ENCODE measurements at regions not wholly inside any gene's neighbourhood (a gene's known extent, or its start where the extent isn't known, plus 50 kb on each side); places are given as distances from the start of the nearest gene placed in this dataset.

DNA sequence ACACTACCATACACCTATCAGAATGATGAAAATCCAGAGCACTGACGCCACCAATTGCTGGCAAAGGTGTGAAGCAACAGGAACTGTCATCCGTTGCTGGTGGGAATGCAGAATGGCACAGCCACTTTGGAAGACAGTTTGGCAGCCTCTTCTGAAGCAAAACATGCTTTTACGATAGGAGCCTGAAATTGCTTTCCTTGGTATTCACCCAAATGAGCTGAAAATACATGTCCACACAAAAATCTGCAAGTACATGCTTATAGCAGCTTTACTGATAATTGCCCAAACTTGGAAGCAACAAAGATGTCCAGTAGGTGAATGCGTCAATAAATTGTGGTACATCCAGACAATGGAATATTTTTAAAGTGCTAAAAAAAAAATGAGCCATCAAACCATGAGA, 322.8 kb upstream of the FAT1 start:
- 76 to 82% methylated on average over 4 of the region's 4 CpGs for WGBS, 2 donors
- DNase-seq (no peak), ATAC-seq (ENCODE audit: insufficient read depth, low FRiP score) (no peak)
- Histone ChIP-seq H3K27ac (ENCODE audit: low read depth in 1 of 2, low read length in 1 of 2) (no peak overlapping the region), H3K27me3 (ENCODE audit: control insufficient read depth in 3 of 3, insufficient read depth in 3 of 3, low read length in 2 of 3) (no peaks in the 10 kb centered on the region), H3K9ac (ENCODE audit: insufficient read depth in 1 of 2, low read length in 2 of 2) (no peak overlapping the region), H3K4me1 (ENCODE audit: control insufficient read depth in 5 of 5, insufficient read depth in 5 of 5, low read length in 5 of 5) (no peaks in the 10 kb centered on the region), H3K36me3 (ENCODE audit: control insufficient read depth in 4 of 4, insufficient read depth in 4 of 4, low read length in 4 of 4) (no peaks in the 10 kb centered on the region), H3K9me3 (ENCODE audit: control insufficient read depth in 4 of 4, insufficient read depth in 3 of 4, low read length in 3 of 4) (no peaks in the 10 kb centered on the region), H3K4me3 (no peak overlapping the region)
- TF ChIP-seq, protein P1, sequence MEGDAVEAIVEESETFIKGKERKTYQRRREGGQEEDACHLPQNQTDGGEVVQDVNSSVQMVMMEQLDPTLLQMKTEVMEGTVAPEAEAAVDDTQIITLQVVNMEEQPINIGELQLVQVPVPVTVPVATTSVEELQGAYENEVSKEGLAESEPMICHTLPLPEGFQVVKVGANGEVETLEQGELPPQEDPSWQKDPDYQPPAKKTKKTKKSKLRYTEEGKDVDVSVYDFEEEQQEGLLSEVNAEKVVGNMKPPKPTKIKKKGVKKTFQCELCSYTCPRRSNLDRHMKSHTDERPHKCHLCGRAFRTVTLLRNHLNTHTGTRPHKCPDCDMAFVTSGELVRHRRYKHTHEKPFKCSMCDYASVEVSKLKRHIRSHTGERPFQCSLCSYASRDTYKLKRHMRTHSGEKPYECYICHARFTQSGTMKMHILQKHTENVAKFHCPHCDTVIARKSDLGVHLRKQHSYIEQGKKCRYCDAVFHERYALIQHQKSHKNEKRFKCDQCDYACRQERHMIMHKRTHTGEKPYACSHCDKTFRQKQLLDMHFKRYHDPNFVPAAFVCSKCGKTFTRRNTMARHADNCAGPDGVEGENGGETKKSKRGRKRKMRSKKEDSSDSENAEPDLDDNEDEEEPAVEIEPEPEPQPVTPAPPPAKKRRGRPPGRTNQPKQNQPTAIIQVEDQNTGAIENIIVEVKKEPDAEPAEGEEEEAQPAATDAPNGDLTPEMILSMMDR (IDR thresholded peaks at IDR 0.05; ENCODE audit: control extremely low read depth, extremely low read depth): no peak

DNA sequence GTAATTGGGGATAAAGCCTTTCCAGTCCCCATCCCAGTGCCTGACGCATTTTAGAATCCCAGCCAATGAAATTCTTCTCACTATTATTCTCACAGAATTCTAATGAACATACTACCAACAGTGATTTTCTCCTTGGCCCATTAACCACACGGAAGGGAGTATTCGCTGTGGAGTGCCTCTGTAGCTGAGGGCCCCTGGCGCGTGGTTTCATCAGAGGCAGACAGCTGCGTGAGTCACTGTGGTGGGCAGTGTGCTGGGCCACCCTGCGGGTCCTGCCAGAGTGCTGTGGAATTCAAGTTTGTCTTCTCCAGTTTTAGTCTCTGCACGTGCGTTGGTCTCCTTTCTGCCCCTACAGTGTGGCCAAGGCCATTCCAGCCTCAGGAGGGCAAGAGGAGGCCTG, 335.4 kb upstream of the FAT1 start:
- no peak for DNase-seq
- Histone ChIP-seq H3K9ac (ENCODE audit: insufficient read depth in 1 of 2, low read length in 2 of 2) (no peak overlapping the region), H3K27ac (ENCODE audit: low read depth in 1 of 2, low read length in 1 of 2) (no peak overlapping the region), H3K36me3 (ENCODE audit: control insufficient read depth in 4 of 4, insufficient read depth in 4 of 4, low read length in 4 of 4) (no peaks in the 10 kb centered on the region), H3K4me1 (ENCODE audit: control insufficient read depth in 5 of 5, insufficient read depth in 5 of 5, low read length in 5 of 5) (no peaks in the 10 kb centered on the region), H3K4me3 (no peak overlapping the region), H3K27me3 (ENCODE audit: control insufficient read depth in 3 of 3, insufficient read depth in 3 of 3, low read length in 2 of 3) (no peaks in the 10 kb centered on the region), H3K9me3 (ENCODE audit: control insufficient read depth in 4 of 4, insufficient read depth in 3 of 4, low read length in 3 of 4) (peaks cover 0 to 5% (median 0%) of the 10 kb centered on the region in 4 donors)
- ATAC-seq (ENCODE audit: insufficient read depth, low FRiP score): no peak
- TF ChIP-seq, protein P1 (IDR thresholded peaks at IDR 0.05; ENCODE audit: control extremely low read depth, extremely low read depth): no peak
- WGBS, 2 donors: 92 to 94% methylated on average over 9 of the region's 9 CpGs

DNA sequence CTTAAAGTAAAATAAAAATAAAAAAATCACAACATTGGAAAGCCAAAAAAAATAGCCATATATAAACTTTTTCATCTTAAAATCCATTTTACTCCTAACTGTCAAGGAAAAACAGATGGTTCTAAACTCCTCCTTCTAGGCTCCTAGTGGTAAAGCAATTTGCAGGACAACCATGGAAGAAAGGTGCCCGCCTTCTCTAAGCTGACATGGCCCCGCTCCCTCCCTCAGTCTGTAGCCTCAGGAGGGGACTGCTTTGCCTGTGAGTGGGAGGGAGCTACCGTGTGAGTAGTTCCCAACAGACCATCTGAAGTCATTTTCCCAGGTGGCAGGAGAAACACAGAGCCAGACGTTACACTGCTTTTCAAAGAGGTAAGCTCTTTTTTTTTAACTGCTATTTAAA, 336.2 kb upstream of the FAT1 start:
- no peaks in the 10 kb centered on the region for H3K27me3 ChIP-seq (ENCODE audit: control insufficient read depth in 3 of 3, insufficient read depth in 3 of 3, low read length in 2 of 3)
- H3K36me3 ChIP-seq (ENCODE audit: control insufficient read depth in 4 of 4, insufficient read depth in 4 of 4, low read length in 4 of 4): no peaks in the 10 kb centered on the region
- no peak overlapping the region for H3K4me3 ChIP-seq
- TF ChIP-seq, protein P1 (IDR thresholded peaks at IDR 0.05; ENCODE audit: control extremely low read depth, extremely low read depth): no peak
- WGBS, 2 donors: 40 to 45% methylated on average over 4 of the region's 4 CpGs
- DNase-seq (no peak), ATAC-seq (ENCODE audit: insufficient read depth, low FRiP score) (no peak)
- H3K4me1 ChIP-seq (ENCODE audit: control insufficient read depth in 5 of 5, insufficient read depth in 5 of 5, low read length in 5 of 5): no peaks in the 10 kb centered on the region
- H3K27ac ChIP-seq (ENCODE audit: low read depth in 1 of 2, low read length in 1 of 2): no peak overlapping the region
- H3K9ac ChIP-seq (ENCODE audit: insufficient read depth in 1 of 2, low read length in 2 of 2): no peak overlapping the region
- H3K9me3 ChIP-seq (ENCODE audit: control insufficient read depth in 4 of 4, insufficient read depth in 3 of 4, low read length in 3 of 4): peaks cover 0 to 5% (median 0%) of the 10 kb centered on the region in 4 donors

DNA sequence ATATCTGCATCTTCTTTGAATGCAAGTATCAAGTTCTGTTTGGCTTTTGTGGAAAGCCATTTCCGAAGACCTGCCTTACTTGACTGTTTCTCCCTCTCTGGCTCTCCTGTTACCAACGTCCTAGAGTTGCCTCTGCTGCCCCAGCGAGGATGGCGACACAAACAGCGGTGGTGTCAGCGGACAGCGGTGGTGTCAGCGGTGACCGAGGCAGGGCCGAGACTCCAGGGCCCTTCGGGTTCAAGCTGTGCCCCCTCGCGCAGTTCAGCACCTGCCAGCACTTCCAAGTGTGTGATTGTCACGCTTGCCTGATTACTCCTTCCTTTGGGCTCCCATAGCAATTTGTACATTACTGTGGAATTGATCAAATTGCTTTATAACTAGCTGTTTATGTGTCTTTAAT, 336.9 kb upstream of the FAT1 start:
- TF ChIP-seq, protein P1 (IDR thresholded peaks at IDR 0.05; ENCODE audit: control extremely low read depth, extremely low read depth): no peak
- H3K36me3 ChIP-seq (ENCODE audit: control insufficient read depth in 4 of 4, insufficient read depth in 4 of 4, low read length in 4 of 4): no peaks in the 10 kb centered on the region
- no peaks in the 10 kb centered on the region for H3K27me3 ChIP-seq (ENCODE audit: control insufficient read depth in 3 of 3, insufficient read depth in 3 of 3, low read length in 2 of 3)
- DNase-seq (no peak), ATAC-seq (ENCODE audit: insufficient read depth, low FRiP score) (no peak)
- H3K27ac ChIP-seq (ENCODE audit: low read depth in 1 of 2, low read length in 1 of 2): no peak overlapping the region
- no peak overlapping the region for H3K9ac ChIP-seq (ENCODE audit: insufficient read depth in 1 of 2, low read length in 2 of 2)
- peaks cover 0 to 5% (median 0%) of the 10 kb centered on the region in 4 donors for H3K9me3 ChIP-seq (ENCODE audit: control insufficient read depth in 4 of 4, insufficient read depth in 3 of 4, low read length in 3 of 4)
- 87% methylated on average over 14 of the region's 14 CpGs for WGBS, 2 donors
- no peak overlapping the region for H3K4me3 ChIP-seq
- no peaks in the 10 kb centered on the region for H3K4me1 ChIP-seq (ENCODE audit: control insufficient read depth in 5 of 5, insufficient read depth in 5 of 5, low read length in 5 of 5)
